H9 (cell line): ENCODE measurements at regions not wholly inside any gene's neighbourhood (a gene's known extent, or its start where the extent isn't known, plus 50 kb on each side); places are given as distances from the start of the nearest gene placed in this dataset.

ENCODE experiments used
- DNase-seq: peaks from one replicate; pipeline ENCODE4 v3.0.0-alpha.2; 2017
- H2AFZ ChIP-seq: one replicate; pipeline ENCODE4 v1.6.1; 2013; ENCODE audit warnings: mild to moderate bottlenecking, low read length, control low read depth, moderate library complexity
- H2AK5ac ChIP-seq: 2 replicates; pipeline ENCODE4 v1.6.1; 2013; ENCODE audit warnings: low read length, control low read depth, mixed read lengths; ENCODE audit not compliant: insufficient read length
- H2BK120ac ChIP-seq: one replicate; pipeline ENCODE4 v1.6.1; 2013; ENCODE audit warnings: low read depth, mild to moderate bottlenecking, low read length, control low read depth, inconsistent platforms; ENCODE audit not compliant: poor library complexity, severe bottlenecking
- H2BK12ac ChIP-seq: 2 replicates; pipeline ENCODE4 v1.6.1; 2013; ENCODE audit warnings: low read length, control low read depth, mixed read lengths, low read depth; ENCODE audit not compliant: insufficient read length
- H2BK15ac ChIP-seq: 2 replicates; pipeline ENCODE4 v1.6.1; 2013; ENCODE audit warnings: low read depth, low read length, control low read depth
- H2BK20ac ChIP-seq: one replicate; pipeline ENCODE4 v1.6.1; 2013; ENCODE audit warnings: low read depth, mild to moderate bottlenecking, low read length, control low read depth, inconsistent platforms; ENCODE audit not compliant: poor library complexity, severe bottlenecking
- H2BK5ac ChIP-seq: 2 replicates; pipeline ENCODE4 v1.6.1; 2013; ENCODE audit warnings: low read length, control low read depth, mixed read lengths; ENCODE audit not compliant: insufficient read length
- H3K14ac ChIP-seq: 2 replicates; pipeline ENCODE4 v1.6.1; 2013; ENCODE audit warnings: low read length, control low read depth; ENCODE audit not compliant: insufficient read depth
- H3K18ac ChIP-seq: 2 replicates; pipeline ENCODE4 v1.6.1; 2013; ENCODE audit warnings: low read depth, mild to moderate bottlenecking, mixed read lengths, low read length, control low read depth; ENCODE audit not compliant: insufficient read length
- H3K23ac ChIP-seq: 2 replicates; pipeline ENCODE4 v1.6.1; 2013; ENCODE audit warnings: low read length, control low read depth, mixed read lengths, low read depth; ENCODE audit not compliant: insufficient read length
- H3K23me2 ChIP-seq: 2 replicates; pipeline ENCODE4 v1.6.1; 2013; ENCODE audit warnings: low read depth, mild to moderate bottlenecking, mixed read lengths, low read length, control low read depth; ENCODE audit not compliant: insufficient read length, poor library complexity, severe bottlenecking
- H3K27ac ChIP-seq: 2 replicates; pipeline ENCODE4 v1.5.1; 2013; ENCODE audit warnings: low read length, control low read depth, mixed read lengths, low read depth; ENCODE audit not compliant: insufficient read length
- H3K27me3 ChIP-seq: 2 replicates; pipeline ENCODE4 v1.6.1; 2013; ENCODE audit warnings: low read length, control low read depth, inconsistent platforms; ENCODE audit not compliant: insufficient read depth
- H3K4ac ChIP-seq: 2 replicates; pipeline ENCODE4 v1.6.1; 2013; ENCODE audit warnings: low read depth, mild to moderate bottlenecking, control low read depth, inconsistent platforms, low read length, moderate library complexity
- H3K4me1 ChIP-seq: 2 replicates; pipeline ENCODE4 v1.6.1; 2013; ENCODE audit warnings: low read length, control low read depth, inconsistent platforms; ENCODE audit not compliant: insufficient read depth
- H3K4me2 ChIP-seq: 2 replicates; pipeline ENCODE4 v1.6.1; 2013; ENCODE audit warnings: low read length, control low read depth, mixed read lengths; ENCODE audit not compliant: insufficient read length, insufficient read depth
- H3K56ac ChIP-seq: 2 replicates; pipeline ENCODE4 v1.6.1; 2013; ENCODE audit warnings: low read depth, mild to moderate bottlenecking, mixed read lengths, low read length, control low read depth; ENCODE audit not compliant: insufficient read length
- H3K79me1 ChIP-seq: 2 replicates; pipeline ENCODE4 v1.6.1; 2013; ENCODE audit warnings: low read depth, mild to moderate bottlenecking, moderate library complexity, low read length, control low read depth, inconsistent platforms; ENCODE audit not compliant: insufficient read depth, poor library complexity, severe bottlenecking
- H3K79me2 ChIP-seq: 2 replicates; pipeline ENCODE4 v1.6.1; 2013; ENCODE audit warnings: low read length, control low read depth, inconsistent platforms; ENCODE audit not compliant: insufficient read depth
- H3K9ac ChIP-seq: 2 replicates; pipeline ENCODE4 v1.6.1; 2013; ENCODE audit warnings: low read length, control low read depth, mixed read lengths; ENCODE audit not compliant: insufficient read length; ENCODE audit errors: extremely low read depth
- H3K9me3 ChIP-seq: one replicate; pipeline ENCODE4 v1.6.1; 2013; ENCODE audit warnings: low read depth, low read length, inconsistent platforms; ENCODE audit not compliant: control insufficient read depth
- H3T11ph ChIP-seq: one replicate; pipeline ENCODE4 v1.6.1; 2013; ENCODE audit warnings: mild to moderate bottlenecking, low read length, control low read depth, inconsistent platforms
- H4K20me1 ChIP-seq: one replicate; pipeline ENCODE4 v1.6.1; 2013; ENCODE audit not compliant: control insufficient read depth, insufficient read length, insufficient read depth
- H4K5ac ChIP-seq: 2 replicates; pipeline ENCODE4 v1.6.1; 2013; ENCODE audit warnings: low read depth, mild to moderate bottlenecking, mixed read lengths, low read length, control low read depth; ENCODE audit not compliant: insufficient read length
- H4K8ac ChIP-seq: replicated peaks from 2 replicates; pipeline ENCODE4 v1.6.1; 2013; ENCODE audit warnings: low read length, control low read depth, mixed read lengths, low read depth; ENCODE audit not compliant: insufficient read length
- H4K91ac ChIP-seq: 2 replicates; pipeline ENCODE4 v1.6.1; 2013; ENCODE audit warnings: low read depth, mild to moderate bottlenecking, moderate library complexity, mixed read lengths, low read length, control low read depth; ENCODE audit not compliant: insufficient read length
- H3K27ac Mint-ChIP-seq, 3 experiments: 2 replicates in 2 of 3; 3 replicates in 1 of 3; pipeline ENCODE4 v1.8.0; 2020 to 2021; ENCODE audit warnings: mixed read lengths in 3 of 3, mild to moderate bottlenecking in 1 of 3, moderate library complexity in 1 of 3
- H3K27me3 Mint-ChIP-seq: 2 replicates; pipeline ENCODE4 v1.8.0; 2021; ENCODE audit warnings: low read depth, mild to moderate bottlenecking, moderate library complexity, mixed read lengths
- H3K36me3 Mint-ChIP-seq, 3 experiments: 2 replicates in 2 of 3; 3 replicates in 1 of 3; pipeline ENCODE4 v1.8.0; 2020 to 2021; ENCODE audit warnings: low read depth in 3 of 3, mixed read lengths in 3 of 3; ENCODE audit not compliant: insufficient read depth in 1 of 3
- H3K4me1 Mint-ChIP-seq, 2 experiments: 2 replicates each; pipeline ENCODE4 v1.8.0; 2020; ENCODE audit warnings: mixed read lengths in 2 of 2
- H3K4me3 Mint-ChIP-seq, 2 experiments: 2 replicates in 1 of 2; 3 replicates in 1 of 2; pipeline ENCODE4 v1.8.0; 2020 to 2021; ENCODE audit warnings: mild to moderate bottlenecking in 2 of 2, mixed read lengths in 2 of 2, moderate library complexity in 1 of 2
- H3K9me3 Mint-ChIP-seq, 2 experiments: 2 replicates in 1 of 2; 3 replicates in 1 of 2; pipeline ENCODE4 v1.8.0; 2020; ENCODE audit warnings: mild to moderate bottlenecking in 2 of 2, mixed read lengths in 2 of 2, moderate library complexity in 1 of 2
- WGBS: extraction: QIAGEN DNeasy Blood & Tissue Kit; methylation state at CpG from one replicate; pipeline ENCODE4 v1.1.7; 2013; ENCODE audit warnings: missing lambda C conversion rate, low lambda C conversion rate, mixed read lengths; ENCODE audit not compliant: insufficient read length; ENCODE audit errors: extremely low coverage; 5-methylcytosine and 5-hydroxymethylcytosine counted together
- TF ChIP-seq, protein P1 (sequence below): fragments of 200-600 bp; sonication (generic); conservative IDR thresholded peaks from 3 replicates; pipeline ENCODE4 v1.8.0; 2021; ENCODE audit warnings: antibody characterized with exemption, mild to moderate bottlenecking

DNA sequence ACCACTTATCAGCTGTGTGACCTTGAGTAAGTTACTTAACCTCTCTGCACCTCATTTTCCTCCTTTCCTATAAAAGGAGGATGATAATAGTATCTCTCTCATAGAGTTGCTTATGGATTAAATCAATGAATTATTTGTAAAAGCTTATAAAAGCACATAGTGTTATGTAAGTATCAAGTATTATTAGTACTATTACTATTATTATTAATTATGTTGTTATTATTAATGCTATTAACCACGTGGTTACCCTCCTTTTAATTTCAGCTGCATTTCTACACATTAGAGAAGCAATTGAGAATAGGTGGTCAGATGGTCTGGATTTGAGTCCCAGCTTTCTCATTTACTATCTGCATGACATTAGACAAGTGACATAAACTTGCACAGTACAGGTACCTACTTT, 58.1 kb upstream of the WNT4 start:
- H3K4me1 ChIP-seq, result no peaks in the 10 kb centered on the region
- no peak overlapping the region for H3T11ph ChIP-seq
- H3K4ac ChIP-seq, result no peak overlapping the region
- DNase-seq, result no peak
- no peak overlapping the region for H2BK15ac ChIP-seq
- no peaks in the 10 kb centered on the region for H3K36me3 Mint-ChIP-seq
- no peak overlapping the region for H3K27ac Mint-ChIP-seq
- no peak overlapping the region for H2BK20ac ChIP-seq
- no peak overlapping the region for H3K18ac ChIP-seq
- no peak overlapping the region for H2AFZ ChIP-seq
- H2BK120ac ChIP-seq, result no peak overlapping the region
- TF ChIP-seq, protein P1, sequence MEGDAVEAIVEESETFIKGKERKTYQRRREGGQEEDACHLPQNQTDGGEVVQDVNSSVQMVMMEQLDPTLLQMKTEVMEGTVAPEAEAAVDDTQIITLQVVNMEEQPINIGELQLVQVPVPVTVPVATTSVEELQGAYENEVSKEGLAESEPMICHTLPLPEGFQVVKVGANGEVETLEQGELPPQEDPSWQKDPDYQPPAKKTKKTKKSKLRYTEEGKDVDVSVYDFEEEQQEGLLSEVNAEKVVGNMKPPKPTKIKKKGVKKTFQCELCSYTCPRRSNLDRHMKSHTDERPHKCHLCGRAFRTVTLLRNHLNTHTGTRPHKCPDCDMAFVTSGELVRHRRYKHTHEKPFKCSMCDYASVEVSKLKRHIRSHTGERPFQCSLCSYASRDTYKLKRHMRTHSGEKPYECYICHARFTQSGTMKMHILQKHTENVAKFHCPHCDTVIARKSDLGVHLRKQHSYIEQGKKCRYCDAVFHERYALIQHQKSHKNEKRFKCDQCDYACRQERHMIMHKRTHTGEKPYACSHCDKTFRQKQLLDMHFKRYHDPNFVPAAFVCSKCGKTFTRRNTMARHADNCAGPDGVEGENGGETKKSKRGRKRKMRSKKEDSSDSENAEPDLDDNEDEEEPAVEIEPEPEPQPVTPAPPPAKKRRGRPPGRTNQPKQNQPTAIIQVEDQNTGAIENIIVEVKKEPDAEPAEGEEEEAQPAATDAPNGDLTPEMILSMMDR, result no peak
- no peaks in the 10 kb centered on the region for H3K79me1 ChIP-seq
- H4K20me1 ChIP-seq, result no peaks in the 10 kb centered on the region
- no peak overlapping the region for H2BK5ac ChIP-seq
- no peak overlapping the region for H3K4me3 Mint-ChIP-seq
- H3K9me3 ChIP-seq, result no peaks in the 10 kb centered on the region
- H4K5ac ChIP-seq, result no peak overlapping the region
- no peak overlapping the region for H3K23ac ChIP-seq
- H2AK5ac ChIP-seq, result no peak overlapping the region
- no CpG with 5 or more reads among the region's 1 CpG for WGBS
- H3K14ac ChIP-seq, result no peak overlapping the region
- no peak overlapping the region for H3K27ac ChIP-seq
- H3K9ac ChIP-seq, result no peak overlapping the region
- H4K8ac ChIP-seq, result no peak overlapping the region
- no peak overlapping the region for H3K4me2 ChIP-seq
- H3K79me2 ChIP-seq, result no peaks in the 10 kb centered on the region
- no peaks in the 10 kb centered on the region for H3K23me2 ChIP-seq
- no peak overlapping the region for H2BK12ac ChIP-seq
- peaks cover 37% of the 10 kb centered on the region for H3K27me3 Mint-ChIP-seq
- no peaks in the 10 kb centered on the region; the same call in 1 of the 2 replicates for H3K27me3 ChIP-seq
- H3K56ac ChIP-seq, result no peak overlapping the region
- no peaks in the 10 kb centered on the region for H3K4me1 Mint-ChIP-seq
- H3K9me3 Mint-ChIP-seq, result no peaks in the 10 kb centered on the region
- H4K91ac ChIP-seq, result no peak overlapping the region
